NT2/D1 (cell line): ENCODE measurements at regions not wholly inside any gene's neighbourhood (a gene's known extent, or its start where the extent isn't known, plus 50 kb on each side); places are given as distances from the start of the nearest gene placed in this dataset.

ENCODE experiments used
- YY1 ChIP-seq: IDR thresholded peaks from 2 replicates; pipeline ENCODE4 v1.6.1; 2011; ENCODE audit not compliant: insufficient read length, insufficient read depth
- ZNF274 ChIP-seq: IDR thresholded peaks from 2 replicates; pipeline ENCODE4 v1.6.1; 2011; ENCODE audit warnings: mild to moderate bottlenecking, low read depth, low read length

DNA sequence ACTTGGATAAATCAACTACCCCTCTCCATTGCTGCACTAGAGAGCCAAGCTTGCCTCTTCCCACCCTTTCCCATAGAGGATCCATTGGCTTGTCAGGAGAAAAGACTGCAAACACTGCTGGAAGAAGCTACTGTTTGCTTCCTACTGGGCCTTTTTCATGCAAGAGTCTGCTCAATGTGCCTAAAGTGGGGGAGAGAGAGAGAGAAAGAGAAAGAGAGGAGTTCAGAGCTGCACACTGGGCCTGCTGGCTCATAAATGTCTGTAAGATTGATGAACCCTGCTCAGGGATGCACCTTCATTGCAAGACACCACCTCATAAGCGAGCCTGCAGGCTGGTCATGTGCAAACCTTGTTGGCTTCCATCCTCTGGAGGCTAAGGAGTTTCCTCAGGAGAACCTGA lies 269.4 kb downstream of the ZNF608 start:
- TF ChIP-seq YY1: no peak
- TF ChIP-seq ZNF274: no peak
